Testis (tissue), 2 donors: ENCODE measurements at regions not wholly inside any gene's neighbourhood (a gene's known extent, or its start where the extent isn't known, plus 50 kb on each side); places are given as distances from the start of the nearest gene placed in this dataset.

Source experiments
- POLR2A ChIP-seq: fragments of 450-650 bp; IDR thresholded peaks from one replicate; pipeline ENCODE4 v1.6.1; 2017; ENCODE audit warnings: antibody characterized with exemption, mild to moderate bottlenecking, moderate library complexity
- TF ChIP-seq, protein P1 (sequence below), 3 experiments: fragments of 450-650 bp in 2 of 3; fragments of 200-600 bp in 1 of 3; sonication (generic) in 1 of 3; IDR thresholded peaks; one replicate each; pipeline ENCODE4 v1.5.1; 2016 to 2019; ENCODE audit warnings: antibody characterized with exemption in 3 of 3, mild to moderate bottlenecking in 2 of 3, moderate library complexity in 1 of 3

DNA sequence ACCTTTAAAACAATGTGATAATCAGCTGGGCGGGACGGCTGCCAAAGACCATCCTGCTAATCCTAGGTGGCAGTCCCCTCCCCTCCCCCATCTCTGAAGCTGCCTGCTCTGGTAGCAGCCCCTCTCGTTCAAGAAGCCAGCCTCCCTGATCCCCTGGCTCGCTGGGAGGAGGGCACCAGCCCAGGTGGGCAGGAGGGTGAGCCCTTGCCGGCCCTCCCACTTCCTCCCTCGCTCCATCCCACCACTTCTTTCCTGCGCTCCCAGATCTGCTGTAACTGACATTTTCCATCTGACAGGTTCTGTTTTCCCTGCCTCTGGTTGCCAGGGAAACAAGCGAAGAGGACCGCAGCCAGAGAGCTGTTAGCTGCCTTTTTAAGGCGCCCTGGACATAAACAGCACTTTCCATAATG lies 155.7 kb upstream of the TNRC6C start:
- TF ChIP-seq POLR2A, result no peak
- TF ChIP-seq, protein P1, sequence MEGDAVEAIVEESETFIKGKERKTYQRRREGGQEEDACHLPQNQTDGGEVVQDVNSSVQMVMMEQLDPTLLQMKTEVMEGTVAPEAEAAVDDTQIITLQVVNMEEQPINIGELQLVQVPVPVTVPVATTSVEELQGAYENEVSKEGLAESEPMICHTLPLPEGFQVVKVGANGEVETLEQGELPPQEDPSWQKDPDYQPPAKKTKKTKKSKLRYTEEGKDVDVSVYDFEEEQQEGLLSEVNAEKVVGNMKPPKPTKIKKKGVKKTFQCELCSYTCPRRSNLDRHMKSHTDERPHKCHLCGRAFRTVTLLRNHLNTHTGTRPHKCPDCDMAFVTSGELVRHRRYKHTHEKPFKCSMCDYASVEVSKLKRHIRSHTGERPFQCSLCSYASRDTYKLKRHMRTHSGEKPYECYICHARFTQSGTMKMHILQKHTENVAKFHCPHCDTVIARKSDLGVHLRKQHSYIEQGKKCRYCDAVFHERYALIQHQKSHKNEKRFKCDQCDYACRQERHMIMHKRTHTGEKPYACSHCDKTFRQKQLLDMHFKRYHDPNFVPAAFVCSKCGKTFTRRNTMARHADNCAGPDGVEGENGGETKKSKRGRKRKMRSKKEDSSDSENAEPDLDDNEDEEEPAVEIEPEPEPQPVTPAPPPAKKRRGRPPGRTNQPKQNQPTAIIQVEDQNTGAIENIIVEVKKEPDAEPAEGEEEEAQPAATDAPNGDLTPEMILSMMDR (IDR thresholded peaks at IDR 0.05), result no peak
